HEK293 (cell line): ENCODE measurements at regions not wholly inside any gene's neighbourhood (a gene's known extent, or its start where the extent isn't known, plus 50 kb on each side); places are given as distances from the start of the nearest gene placed in this dataset.

Experiments used
- CTCF ChIA-PET: fragments of 350-600 bp; formaldehyde crosslinking; extraction: SDS; loops from one replicate; lab custom pipeline; 2021; ENCODE audit warnings: antibody characterized with exemption; lab: Yijun Ruan, JAX
- POLR2A ChIA-PET: fragments of 300-600 bp; formaldehyde crosslinking; extraction: SDS; loops from one replicate; lab custom pipeline; 2020; ENCODE audit warnings: antibody characterized with exemption, inconsistent platforms; lab: Yijun Ruan, JAX
- H3K27ac ChIP-seq: fragments of 200-500 bp; sonication (Bioruptor generic); 2 replicates; pipeline ENCODE4 v1.5.1; 2014; ENCODE audit warnings: low read depth, low read length, control low read depth, inconsistent platforms; ENCODE audit errors: extremely low read depth
- H3K36me3 ChIP-seq, 2 experiments: fragments of 200-500 bp in 1 of 2; sonication (Bioruptor generic) in 1 of 2; 1 replicate in 1 of 2; 2 replicates in 1 of 2; pipeline ENCODE4 v1.5.1; 2014 to 2017; ENCODE audit warnings: inconsistent platforms in 2 of 2, low read length in 2 of 2; ENCODE audit not compliant: control insufficient read depth in 2 of 2, insufficient read depth in 1 of 2
- H3K4me1 ChIP-seq: fragments of 200-500 bp; sonication (Bioruptor generic); 2 replicates; pipeline ENCODE4 v1.5.1; 2014; ENCODE audit warnings: mild to moderate bottlenecking, low read length, inconsistent platforms; ENCODE audit not compliant: control insufficient read depth, insufficient read depth
- H3K4me3 ChIP-seq: 2 replicates; pipeline ENCODE4 v1.5.1; 2011; ENCODE audit warnings: low read depth, mild to moderate bottlenecking, control low read depth, low read length, moderate library complexity
- H3K9me3 ChIP-seq: fragments of 200-500 bp; sonication (Bioruptor generic); 2 replicates; pipeline ENCODE4 v1.5.1; 2014; ENCODE audit warnings: low read depth, low read length, inconsistent platforms; ENCODE audit not compliant: control insufficient read depth, insufficient read depth
- KLF8 ChIP-seq: fragments of 450-650 bp; formaldehyde crosslinking; IDR thresholded peaks from 2 replicates; pipeline ENCODE4 v1.5.1; 2016; ENCODE audit warnings: missing biosample characterization, missing genetic modification characterization
- PATZ1 ChIP-seq: fragments of 450-650 bp; formaldehyde crosslinking; IDR thresholded peaks from 2 replicates; pipeline ENCODE4 v1.5.1; 2016; ENCODE audit warnings: missing biosample characterization, missing genetic modification characterization
- REPIN1 ChIP-seq: fragments of 450-650 bp; formaldehyde crosslinking; IDR thresholded peaks from 2 replicates; pipeline ENCODE4 v1.5.1; 2017; ENCODE audit warnings: missing biosample characterization, missing genetic modification characterization, low read depth
- SCRT2 ChIP-seq: fragments of 450-650 bp; formaldehyde crosslinking; IDR thresholded peaks from 2 replicates; pipeline ENCODE4 v1.5.1; 2016; ENCODE audit warnings: missing biosample characterization, missing genetic modification characterization
- ZBTB6 ChIP-seq: fragments of 450-650 bp; formaldehyde crosslinking; IDR thresholded peaks from 2 replicates; pipeline ENCODE4 v1.5.1; 2017; ENCODE audit warnings: missing biosample characterization, missing genetic modification characterization
- ZFP37 ChIP-seq: fragments of 450-650 bp; formaldehyde crosslinking; IDR thresholded peaks from 2 replicates; pipeline ENCODE4 v1.5.1; 2016; ENCODE audit warnings: missing biosample characterization, missing genetic modification characterization
- ZNF26 ChIP-seq: fragments of 450-650 bp; formaldehyde crosslinking; IDR thresholded peaks from 2 replicates; pipeline ENCODE4 v1.5.1; 2016; ENCODE audit warnings: missing biosample characterization, missing genetic modification characterization
- ZNF280C ChIP-seq: fragments of 450-650 bp; formaldehyde crosslinking; IDR thresholded peaks from 2 replicates; pipeline ENCODE4 v1.5.1; 2016; ENCODE audit warnings: missing biosample characterization, missing genetic modification characterization
- ZNF311 ChIP-seq: fragments of 450-650 bp; formaldehyde crosslinking; IDR thresholded peaks from 2 replicates; pipeline ENCODE4 v1.5.1; 2017; ENCODE audit warnings: missing biosample characterization, missing genetic modification characterization, borderline replicate concordance
- ZNF433 ChIP-seq: fragments of 450-650 bp; formaldehyde crosslinking; IDR thresholded peaks from 2 replicates; pipeline ENCODE4 v1.5.1; 2016; ENCODE audit warnings: missing biosample characterization, missing genetic modification characterization, low read depth
- ZNF580 ChIP-seq: fragments of 450-650 bp; formaldehyde crosslinking; IDR thresholded peaks from 2 replicates; pipeline ENCODE4 v1.5.1; 2016; ENCODE audit warnings: missing biosample characterization, missing genetic modification characterization
- ZNF623 ChIP-seq: fragments of 450-650 bp; formaldehyde crosslinking; IDR thresholded peaks from 2 replicates; pipeline ENCODE4 v1.5.1; 2016; ENCODE audit warnings: missing biosample characterization, missing genetic modification characterization
- ZNF658 ChIP-seq: fragments of 450-650 bp; formaldehyde crosslinking; IDR thresholded peaks from 2 replicates; pipeline ENCODE4; 2016; ENCODE audit warnings: missing biosample characterization, missing genetic modification characterization
- ZNF701 ChIP-seq: fragments of 450-650 bp; formaldehyde crosslinking; IDR thresholded peaks from 2 replicates; pipeline ENCODE4 v1.5.1; 2016; ENCODE audit warnings: missing biosample characterization, missing genetic modification characterization
- ZSCAN18 ChIP-seq: fragments of 450-650 bp; formaldehyde crosslinking; IDR thresholded peaks from 2 replicates; pipeline ENCODE4 v1.5.1; 2016; ENCODE audit warnings: missing biosample characterization, missing genetic modification characterization

GRCh38 chr6:148217051-148217450 is 125.6 kb upstream of the SASH1 start (continued):
- TF ChIP-seq PATZ1, result no peak

GRCh38 chr6:148217921-148218320 is 124.7 kb upstream of the SASH1 start:
- Histone ChIP-seq H3K9me3 (no peaks in the 10 kb centered on the region), H3K27ac (no peak overlapping the region), H3K36me3 (no peaks in the 10 kb centered on the region), H3K4me3 (no peak overlapping the region), H3K4me1 (no peaks in the 10 kb centered on the region)
- ChIA-PET CTCF (interaction anchor here (0.6 to 1.3 kb wide), 3 partner anchors 38 to 235 kb away, joined by 3 read pairs; no protein-coding TSS in a partner anchor), POLR2A (no interaction called here)
- TF ChIP-seq ZNF433 (tag by site-specific recombination), result no peak
- no peak for TF ChIP-seq ZNF311
- no peak for TF ChIP-seq ZNF658 (tag by site-specific recombination)

- POLR2A ChIA-PET, result no interaction called here
- TF ChIP-seq KLF8 (no peak), ZBTB6 (tag by site-specific recombination) (no peak), SCRT2 (tag by site-specific recombination) (no peak), ZSCAN18 (tag by site-specific recombination) (no peak), ZNF280C (no peak), ZNF701 (tag by site-specific recombination) (no peak), ZFP37 (no peak), REPIN1 (tag by site-specific recombination) (no peak), ZNF623 (no peak), ZNF26 (tag by site-specific recombination) (no peak), ZNF580 (tag by site-specific recombination) (no peak)
- H3K4me3 ChIP-seq, result no peak overlapping the region
- H3K9me3 ChIP-seq, result no peaks in the 10 kb centered on the region
- no peak overlapping the region for H3K27ac ChIP-seq
- H3K4me1 ChIP-seq, result no peaks in the 10 kb centered on the region
- no peaks in the 10 kb centered on the region for H3K36me3 ChIP-seq
- CTCF ChIA-PET, result interaction anchor here (0.5 to 1.3 kb wide), 5 partner anchors 17 to 804 kb away, joined by 3 to 4 read pairs (median 3); no protein-coding TSS in a partner anchor
These were observed 123.9 kb upstream of the SASH1 start for GRCh38 chr6:148218542-148219258.
